Mammary epithelial cell (primary cell): ENCODE measurements at regions not wholly inside any gene's neighbourhood (a gene's known extent, or its start where the extent isn't known, plus 50 kb on each side); places are given as distances from the start of the nearest gene placed in this dataset.

ENCODE experiments used
- CTCF ChIP-seq, 2 donors: IDR thresholded peaks in 1 of 2; conservative IDR thresholded peaks in 1 of 2; 2 replicates each; pipeline ENCODE4 v1.5.1; 2011 to 2012; ENCODE audit warnings: inconsistent platforms in 2 of 2, low read length in 2 of 2, mild to moderate bottlenecking in 2 of 2, control low read depth in 1 of 2, low read depth in 1 of 2; ENCODE audit not compliant: insufficient read depth in 1 of 2; ENCODE audit errors: extremely low read depth in 1 of 2
- EZH2 ChIP-seq: IDR thresholded peaks from 2 replicates; pipeline ENCODE4 v1.6.1; 2012; ENCODE audit warnings: low read length, inconsistent platforms, borderline replicate concordance

- TF ChIP-seq CTCF (conservative IDR thresholded peaks at IDR 0.05 in 1 of 2, IDR thresholded peaks at IDR 0.05 in 1 of 2; ENCODE audit: extremely low read depth in 1 of 2, insufficient read depth in 1 of 2, low read depth in 1 of 2, low read length in 2 of 2) (no peak), EZH2 (no peak)
Observed at GRCh38 chr10:123428391-123428790, 237.8 kb upstream of the GPR26 start.
